ENCODE measurements at regions not wholly inside any gene's neighbourhood (a gene's known extent, or its start where the extent isn't known, plus 50 kb on each side); places are given as distances from the start of the nearest gene placed in this dataset.
A peak's percentile ranks its signal among the peaks of the same experiment; 100 is the strongest.

- Histone ChIP-seq H3K9me3 (ENCODE audit: low read length) (peaks cover 6% of the 10 kb centered on the region; the same call in 1 of the 2 replicates), H3K27ac (ENCODE audit: extremely low read length, insufficient read depth, low read length) (peak overlapping the region; percentile 61)
Measured at GRCh38 chr15:39447881-39448280, 133.0 kb upstream of the THBS1 start.

GRCh38 chr15:39448409-39448808 lies 132.5 kb upstream of the THBS1 start:
- POLR2A ChIA-PET = interaction anchor here (2.0 kb wide), 1 partner anchor 132 kb away, joined by 5 read pairs; the partner anchor contains the start of gene THBS1
- Histone ChIP-seq H3K9ac (ENCODE audit: insufficient read depth, low read depth, low read length) (no peak overlapping the region; the same call in 1 of the 2 replicates), H3K4me1 (ENCODE audit: insufficient read depth, low read length) (peaks cover 35% of the 10 kb centered on the region), H3K27ac (ENCODE audit: extremely low read length, insufficient read depth, low read length) (peak overlapping the region; percentile 61), H3K4me2 (ENCODE audit: low read depth, low read length) (peak overlapping the region; percentile 34; the same call in 1 of the 2 replicates), H3K27me3 (ENCODE audit: control insufficient read depth in 1 of 2, insufficient read depth in 2 of 2, low read length in 2 of 2) (no peaks in the 10 kb centered on the region), H2AFZ (ENCODE audit: low read length) (no peak overlapping the region), H3K9me3 (ENCODE audit: low read length) (peaks cover 6% of the 10 kb centered on the region; the same call in 1 of the 2 replicates), H3K36me3 (replicated peaks in 1 of 2; ENCODE audit: control insufficient read depth in 1 of 2, insufficient read depth in 2 of 2, low read length in 2 of 2) (no peaks in the 10 kb centered on the region), H3K4me3 (replicated peaks in 1 of 3; ENCODE audit: insufficient read depth in 1 of 3, low read depth in 2 of 3, low read length in 3 of 3) (no peak overlapping the region), H4K20me1 (ENCODE audit: insufficient read depth, low read length) (no peaks in the 10 kb centered on the region), H3K79me2 (ENCODE audit: insufficient read depth, low read length) (no peaks in the 10 kb centered on the region)
- DNase-seq (ENCODE audit: low spot score) (peak; percentile 70), FAIRE-seq (peak; percentile 42), ATAC-seq (peak; percentile 52; the same call in 1 of the 3 replicates)
- in situ Hi-C loops (cut with HindIII; ENCODE audit: extremely low pct_ligation_motif_present, low pct_unique_long_range_greater_than_20kb) = no loop called here
- 41% methylated on average over 4 of the region's 4 CpGs for WGBS (ENCODE audit: low lambda C conversion rate)
- BruUV-seq (replicated peaks) = no TSS peak
- CTCF ChIA-PET (ENCODE audit: low intra/inter-chr PET ratio, low total read pairs) = no interaction called here
- intact Hi-C loops (cut with micrococcal nuclease; ENCODE audit: unreplicated experiment) = no loop called here
- TF ChIP-seq PLRG1 (conservative IDR thresholded peaks at IDR 0.05) = no peak
- TF ChIP-seq ZNF644 (CRISPR knock-in tag; IDR thresholded peaks at IDR 0.05; ENCODE audit: low read depth) = no peak
- no peak for TF ChIP-seq ZSCAN25 (CRISPR knock-in tag; IDR thresholded peaks at IDR 0.05)
- TF ChIP-seq CEBPZ (IDR thresholded peaks at IDR 0.05; ENCODE audit: low read length) = no peak
- no peak for TF ChIP-seq HDAC2 (CRISPR knock-in tag; IDR thresholded peaks at IDR 0.05)
- no peak for TF ChIP-seq ZSCAN22 (CRISPR knock-in tag; IDR thresholded peaks at IDR 0.05)
- TF ChIP-seq SIN3B (IDR thresholded peaks at IDR 0.05; ENCODE audit: low read length) = no peak
- no peak for TF ChIP-seq HMGXB3 (CRISPR knock-in tag; IDR thresholded peaks at IDR 0.05; ENCODE audit: borderline replicate concordance)

More at GRCh38 chr15:39447881-39448280, 133.0 kb upstream of the THBS1 start:
- ATAC-seq (no peak), DNase-seq (ENCODE audit: low spot score) (no peak), FAIRE-seq (no peak)
- ChIA-PET POLR2A (interaction anchor here (2.0 kb wide), 1 partner anchor 132 kb away, joined by 5 read pairs; the partner anchor contains the start of gene THBS1), CTCF (ENCODE audit: low intra/inter-chr PET ratio, low total read pairs) (no interaction called here)
- H2AFZ ChIP-seq (ENCODE audit: low read length) = no peak overlapping the region
- H4K20me1 ChIP-seq (ENCODE audit: insufficient read depth, low read length) = no peaks in the 10 kb centered on the region
- no peak for TF ChIP-seq ZBTB3 (CRISPR knock-in tag; IDR thresholded peaks at IDR 0.05; ENCODE audit: borderline replicate concordance, low read depth)
- TF ChIP-seq ATF4 (CRISPR knock-in tag; IDR thresholded peaks at IDR 0.05) = 0 out of 4 replicates have a peak, but pooled peaks of 1 of the 2 experiments have one; percentile 9
- in situ Hi-C loops (cut with HindIII; ENCODE audit: extremely low pct_ligation_motif_present, low pct_unique_long_range_greater_than_20kb) (no loop called here), intact Hi-C loops (cut with micrococcal nuclease; ENCODE audit: unreplicated experiment) (no loop called here)
- peak overlapping the region; percentile 34; the same call in 1 of the 2 replicates for H3K4me2 ChIP-seq (ENCODE audit: low read depth, low read length)
- no peaks in the 10 kb centered on the region for H3K36me3 ChIP-seq (replicated peaks in 1 of 2; ENCODE audit: control insufficient read depth in 1 of 2, insufficient read depth in 2 of 2, low read length in 2 of 2)
- H3K4me1 ChIP-seq (ENCODE audit: insufficient read depth, low read length) = peaks cover 31% of the 10 kb centered on the region
- no peaks in the 10 kb centered on the region for H3K27me3 ChIP-seq (ENCODE audit: control insufficient read depth in 1 of 2, insufficient read depth in 2 of 2, low read length in 2 of 2)
- WGBS (ENCODE audit: low lambda C conversion rate) = 78% methylated on average over 4 of the region's 4 CpGs
- H3K79me2 ChIP-seq (ENCODE audit: insufficient read depth, low read length) = no peaks in the 10 kb centered on the region
- no peak overlapping the region for H3K4me3 ChIP-seq (replicated peaks in 1 of 3; ENCODE audit: insufficient read depth in 1 of 3, low read depth in 2 of 3, low read length in 3 of 3)
- no peak overlapping the region for H3K9ac ChIP-seq (ENCODE audit: insufficient read depth, low read depth, low read length)
- BruUV-seq (replicated peaks) = no TSS peak
